ENCODE measurements at regions not wholly inside any gene's neighbourhood (a gene's known extent, or its start where the extent isn't known, plus 50 kb on each side); places are given as distances from the start of the nearest gene placed in this dataset.

GRCh38 chr3:137282871-137283270 is 325.1 kb downstream of the IL20RB start:
- no peaks in the 10 kb centered on the region for H3K9me3 ChIP-seq (ENCODE audit: control insufficient read depth, low read depth, low read length)
- no peaks in the 10 kb centered on the region for H3K36me3 ChIP-seq (ENCODE audit: control insufficient read depth in 2 of 2, extremely low read depth in 1 of 2, insufficient read depth in 2 of 2, low read length in 2 of 2)
- H3K9ac ChIP-seq (ENCODE audit: control insufficient read depth, extremely low read depth, insufficient read depth, low read length), result no peak overlapping the region
- H2AFZ ChIP-seq (ENCODE audit: control insufficient read depth, low read length), result no peak overlapping the region
- no peaks in the 10 kb centered on the region for H3K79me2 ChIP-seq (ENCODE audit: control insufficient read depth, insufficient read depth, low read length)
- no peaks in the 10 kb centered on the region for H3K4me1 ChIP-seq (ENCODE audit: control insufficient read depth, extremely low read depth, insufficient read depth, low read length)
- H3K27me3 ChIP-seq (ENCODE audit: control insufficient read depth, extremely low read depth, insufficient read depth, low read length), result no peaks in the 10 kb centered on the region
- no peak overlapping the region for H3K27ac ChIP-seq (ENCODE audit: control insufficient read depth, insufficient read depth, low read length)
- no peak overlapping the region for H3K4me2 ChIP-seq (ENCODE audit: control insufficient read depth, extremely low read depth, insufficient read depth, low read depth, low read length)
- FAIRE-seq, result no peak
- no peak for DNase-seq (ENCODE audit: low read depth, low spot score)
- no peak overlapping the region for H3K4me3 ChIP-seq (ENCODE audit: control insufficient read depth in 2 of 3, extremely low read depth in 1 of 3, insufficient read depth in 2 of 3, low read depth in 1 of 3, low read length in 3 of 3)
- TF ChIP-seq, protein P1, sequence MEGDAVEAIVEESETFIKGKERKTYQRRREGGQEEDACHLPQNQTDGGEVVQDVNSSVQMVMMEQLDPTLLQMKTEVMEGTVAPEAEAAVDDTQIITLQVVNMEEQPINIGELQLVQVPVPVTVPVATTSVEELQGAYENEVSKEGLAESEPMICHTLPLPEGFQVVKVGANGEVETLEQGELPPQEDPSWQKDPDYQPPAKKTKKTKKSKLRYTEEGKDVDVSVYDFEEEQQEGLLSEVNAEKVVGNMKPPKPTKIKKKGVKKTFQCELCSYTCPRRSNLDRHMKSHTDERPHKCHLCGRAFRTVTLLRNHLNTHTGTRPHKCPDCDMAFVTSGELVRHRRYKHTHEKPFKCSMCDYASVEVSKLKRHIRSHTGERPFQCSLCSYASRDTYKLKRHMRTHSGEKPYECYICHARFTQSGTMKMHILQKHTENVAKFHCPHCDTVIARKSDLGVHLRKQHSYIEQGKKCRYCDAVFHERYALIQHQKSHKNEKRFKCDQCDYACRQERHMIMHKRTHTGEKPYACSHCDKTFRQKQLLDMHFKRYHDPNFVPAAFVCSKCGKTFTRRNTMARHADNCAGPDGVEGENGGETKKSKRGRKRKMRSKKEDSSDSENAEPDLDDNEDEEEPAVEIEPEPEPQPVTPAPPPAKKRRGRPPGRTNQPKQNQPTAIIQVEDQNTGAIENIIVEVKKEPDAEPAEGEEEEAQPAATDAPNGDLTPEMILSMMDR (optimal IDR thresholded peaks at IDR 0.05 in 1 of 3, IDR thresholded peaks at IDR 0.05 in 1 of 3, conservative IDR thresholded peaks at IDR 0.05 in 1 of 3; ENCODE audit: extremely low read depth in 1 of 3, insufficient read depth in 2 of 3, low read length in 3 of 3), result no peak
- TF ChIP-seq EZH2 (IDR thresholded peaks at IDR 0.05; ENCODE audit: low read length), result no peak
- H3K9me1 ChIP-seq (ENCODE audit: control insufficient read depth, extremely low read depth, insufficient read depth, low read length), result no peaks in the 10 kb centered on the region
- dilution Hi-C loops (cut with MboI; ENCODE audit: extremely low pct_ligation_motif_present, low sequenced_read_pairs), result no loop called here
- no peaks in the 10 kb centered on the region for H4K20me1 ChIP-seq (ENCODE audit: control insufficient read depth, extremely low read depth, insufficient read depth, low read length)

DNA sequence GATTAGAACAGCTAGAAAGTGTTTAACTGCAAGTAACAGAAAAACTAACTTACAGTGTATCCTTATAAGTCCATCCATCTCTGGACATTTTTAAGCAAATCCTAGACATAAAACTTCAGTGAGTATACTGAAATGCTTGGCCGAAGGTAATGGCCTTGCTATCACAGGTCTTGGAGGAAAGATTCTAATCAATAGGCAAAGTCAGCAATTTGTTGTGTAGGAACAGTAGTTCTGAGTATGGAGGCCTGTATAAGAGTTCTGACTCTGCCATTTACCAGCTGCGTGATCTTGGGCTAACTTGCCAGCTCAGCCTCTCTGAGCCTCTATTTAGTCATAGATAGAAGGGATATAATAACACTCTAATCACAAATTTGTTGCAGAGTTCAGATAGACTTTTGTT is 328.1 kb downstream of the IL20RB start:
- Histone ChIP-seq H4K20me1 (ENCODE audit: control insufficient read depth, extremely low read depth, insufficient read depth, low read length) (no peaks in the 10 kb centered on the region), H3K4me2 (ENCODE audit: control insufficient read depth, extremely low read depth, insufficient read depth, low read depth, low read length) (no peak overlapping the region), H3K9me1 (ENCODE audit: control insufficient read depth, extremely low read depth, insufficient read depth, low read length) (no peaks in the 10 kb centered on the region), H3K9me3 (ENCODE audit: control insufficient read depth, low read depth, low read length) (no peaks in the 10 kb centered on the region), H3K9ac (ENCODE audit: control insufficient read depth, extremely low read depth, insufficient read depth, low read length) (no peak overlapping the region), H2AFZ (ENCODE audit: control insufficient read depth, low read length) (no peak overlapping the region), H3K27me3 (ENCODE audit: control insufficient read depth, extremely low read depth, insufficient read depth, low read length) (no peaks in the 10 kb centered on the region), H3K27ac (ENCODE audit: control insufficient read depth, insufficient read depth, low read length) (no peak overlapping the region), H3K4me3 (ENCODE audit: control insufficient read depth in 2 of 3, extremely low read depth in 1 of 3, insufficient read depth in 2 of 3, low read depth in 1 of 3, low read length in 3 of 3) (no peak overlapping the region), H3K79me2 (ENCODE audit: control insufficient read depth, insufficient read depth, low read length) (no peaks in the 10 kb centered on the region), H3K4me1 (ENCODE audit: control insufficient read depth, extremely low read depth, insufficient read depth, low read length) (no peaks in the 10 kb centered on the region), H3K36me3 (ENCODE audit: control insufficient read depth in 2 of 2, extremely low read depth in 1 of 2, insufficient read depth in 2 of 2, low read length in 2 of 2) (no peaks in the 10 kb centered on the region)
- dilution Hi-C loops (cut with MboI; ENCODE audit: extremely low pct_ligation_motif_present, low sequenced_read_pairs), result no loop called here
- DNase-seq (ENCODE audit: low read depth, low spot score) (no peak), FAIRE-seq (no peak)
- TF ChIP-seq, protein P1 (optimal IDR thresholded peaks at IDR 0.05 in 1 of 3, IDR thresholded peaks at IDR 0.05 in 1 of 3, conservative IDR thresholded peaks at IDR 0.05 in 1 of 3; ENCODE audit: extremely low read depth in 1 of 3, insufficient read depth in 2 of 3, low read length in 3 of 3), result no peak
- no peak for TF ChIP-seq EZH2 (IDR thresholded peaks at IDR 0.05; ENCODE audit: low read length)
